NCI-H1092 (cell line): ENCODE measurements at regions not wholly inside any gene's neighbourhood (a gene's known extent, or its start where the extent isn't known, plus 50 kb on each side); places are given as distances from the start of the nearest gene placed in this dataset.
"Not testable (repeated sequence)": the region's sequence is repeated elsewhere in the genome, so short reads cannot be mapped to it uniquely, and the experiment has no call there.

Experiments used
- DNase-seq: peaks from one replicate; lab custom pipeline; 2025; lab: John Stamatoyannopoulos, UW

- DNase-seq: no peak
Measured at GRCh38 chr7:34207810-34208209, 302.5 kb downstream of the BMPER start.

- DNase-seq: no peak
Measured at GRCh38 chr7:34208878-34209621, 303.7 kb downstream of the BMPER start.

- no peak for DNase-seq
Measured at GRCh38 chr7:34211018-34211417, 305.7 kb downstream of the BMPER start.

GRCh38 chr7:34217972-34218371, 312.6 kb downstream of the BMPER start:
- DNase-seq: no peak

GRCh38 chr7:34219153-34219718, 313.9 kb downstream of the BMPER start:
- no peak for DNase-seq

- DNase-seq: no peak
Measured at GRCh38 chr7:34220506-34221185, 315.3 kb downstream of the BMPER start.

GRCh38 chr7:34222316-34222715, 317.0 kb downstream of the BMPER start:
- DNase-seq: no peak

- DNase-seq: no peak
Measured at GRCh38 chr7:34222722-34223121, 317.4 kb downstream of the BMPER start.

- DNase-seq: no peak
Measured at GRCh38 chr7:34224281-34224680, 318.9 kb downstream of the BMPER start.

- no peak for DNase-seq
Measured at GRCh38 chr7:34225193-34225592, 319.9 kb downstream of the BMPER start.

- DNase-seq: no peak
Measured at GRCh38 chr7:34227525-34227924, 322.2 kb downstream of the BMPER start.

GRCh38 chr7:34235101-34235500, 329.8 kb downstream of the BMPER start:
- not testable (repeated sequence) for DNase-seq

- no peak for DNase-seq
Measured at GRCh38 chr7:34236057-34236456, 330.7 kb downstream of the BMPER start.

- no peak for DNase-seq
Measured at GRCh38 chr7:34236839-34237492, 331.6 kb downstream of the BMPER start.

GRCh38 chr7:34237493-34237849, 332.1 kb downstream of the BMPER start:
- no peak for DNase-seq

- no peak for DNase-seq
Measured at GRCh38 chr7:34240417-34240816, 335.1 kb downstream of the BMPER start.

GRCh38 chr7:34242391-34242790, 337.1 kb downstream of the BMPER start:
- no peak for DNase-seq

GRCh38 chr7:34245246-34245645, 339.9 kb downstream of the BMPER start:
- no peak for DNase-seq

GRCh38 chr7:34247468-34247867, 342.1 kb downstream of the BMPER start:
- DNase-seq: no peak

- DNase-seq: no peak
Measured at GRCh38 chr7:34249192-34249591, 343.9 kb downstream of the BMPER start.

- no peak for DNase-seq
Measured at GRCh38 chr7:34260279-34260678, 354.9 kb downstream of the BMPER start.

- no peak for DNase-seq
Measured at GRCh38 chr7:34263168-34263567, 357.8 kb downstream of the BMPER start.

GRCh38 chr7:34269084-34269483, 363.7 kb downstream of the BMPER start:
- no peak for DNase-seq
